Glutamatergic neuron (in vitro differentiated cells): ENCODE measurements at regions not wholly inside any gene's neighbourhood (a gene's known extent, or its start where the extent isn't known, plus 50 kb on each side); places are given as distances from the start of the nearest gene placed in this dataset.

Experiments used
- DNase-seq: peaks from one replicate; pipeline ENCODE4 v3.0.0; 2022
- H3K27ac Mint-ChIP-seq: one replicate; pipeline ENCODE4 v1.8.0; 2020; ENCODE audit warnings: mild to moderate bottlenecking, mixed read lengths, inconsistent platforms; ENCODE audit not compliant: unreplicated experiment
- H3K27me3 Mint-ChIP-seq: one replicate; pipeline ENCODE4 v1.8.0; 2020; ENCODE audit warnings: mild to moderate bottlenecking, moderate library complexity, mixed read lengths, inconsistent platforms; ENCODE audit not compliant: unreplicated experiment
- H3K36me3 Mint-ChIP-seq: one replicate; pipeline ENCODE4 v1.8.0; 2020; ENCODE audit warnings: mild to moderate bottlenecking, mixed read lengths, inconsistent platforms; ENCODE audit not compliant: unreplicated experiment
- H3K4me1 Mint-ChIP-seq: one replicate; pipeline ENCODE4 v1.8.0; 2020; ENCODE audit warnings: mild to moderate bottlenecking, low read depth, mixed read lengths, inconsistent platforms; ENCODE audit not compliant: unreplicated experiment
- H3K4me3 Mint-ChIP-seq: one replicate; pipeline ENCODE4 v1.8.0; 2020; ENCODE audit warnings: mild to moderate bottlenecking, mixed read lengths, inconsistent platforms; ENCODE audit not compliant: unreplicated experiment
- H3K9me3 Mint-ChIP-seq: one replicate; pipeline ENCODE4 v1.8.0; 2020; ENCODE audit warnings: mild to moderate bottlenecking, moderate library complexity, mixed read lengths, inconsistent platforms; ENCODE audit not compliant: unreplicated experiment
- CTCF ChIP-seq: fragments of 200-600 bp; sonication (generic); IDR thresholded peaks from one replicate; pipeline ENCODE4 v1.5.0; 2021; ENCODE audit not compliant: partially characterized antibody, unreplicated experiment

- no peak for TF ChIP-seq CTCF
- DNase-seq = no peak
- Mint-ChIP-seq H3K4me3 (no peak overlapping the region), H3K4me1 (peaks cover 7% of the 10 kb centered on the region), H3K36me3 (no peaks in the 10 kb centered on the region), H3K27ac (no peak overlapping the region), H3K27me3 (no peaks in the 10 kb centered on the region), H3K9me3 (peaks cover 2% of the 10 kb centered on the region)
Measured at GRCh38 chr7:24457219-24457558, 116.1 kb upstream of the PALS2 start.

- peaks cover 6% of the 10 kb centered on the region for H3K4me1 Mint-ChIP-seq
- H3K27ac Mint-ChIP-seq = no peak overlapping the region
- H3K36me3 Mint-ChIP-seq = no peaks in the 10 kb centered on the region
- no peak for DNase-seq
- TF ChIP-seq CTCF = no peak
- H3K4me3 Mint-ChIP-seq = no peak overlapping the region
- H3K9me3 Mint-ChIP-seq = peaks cover 2% of the 10 kb centered on the region
- H3K27me3 Mint-ChIP-seq = no peaks in the 10 kb centered on the region
Measured at GRCh38 chr7:24462117-24462516, 111.1 kb upstream of the PALS2 start.

- DNase-seq = no peak
- H3K27ac Mint-ChIP-seq = no peak overlapping the region
- H3K4me1 Mint-ChIP-seq = peaks cover 6% of the 10 kb centered on the region
- TF ChIP-seq CTCF = no peak
- H3K36me3 Mint-ChIP-seq = no peaks in the 10 kb centered on the region
- peaks cover 2% of the 10 kb centered on the region for H3K9me3 Mint-ChIP-seq
- H3K4me3 Mint-ChIP-seq = no peak overlapping the region
- H3K27me3 Mint-ChIP-seq = no peaks in the 10 kb centered on the region
Measured at GRCh38 chr7:24462984-24463383, 110.3 kb upstream of the PALS2 start.

DNA sequence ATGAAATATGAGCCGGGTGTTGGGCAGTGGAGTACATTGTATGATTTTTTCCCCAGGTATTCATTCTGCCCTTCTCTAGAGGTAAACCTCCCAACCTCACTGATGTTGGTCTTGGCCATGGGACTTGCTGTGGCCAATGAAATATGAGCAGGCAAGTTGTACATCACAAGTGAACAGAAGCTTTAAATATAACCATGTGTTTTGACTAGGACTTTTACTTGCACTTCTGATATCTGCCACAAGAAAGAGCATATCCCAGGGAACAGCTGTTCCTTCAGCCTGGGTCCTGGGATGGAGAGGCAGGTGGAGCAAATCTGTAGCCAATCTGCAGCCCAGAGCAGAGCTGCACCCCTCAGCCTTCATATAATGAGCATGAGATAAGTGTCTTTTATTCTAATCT lies 109.8 kb upstream of the PALS2 start:
- no peak for TF ChIP-seq CTCF
- H3K4me3 Mint-ChIP-seq = no peak overlapping the region

DNA sequence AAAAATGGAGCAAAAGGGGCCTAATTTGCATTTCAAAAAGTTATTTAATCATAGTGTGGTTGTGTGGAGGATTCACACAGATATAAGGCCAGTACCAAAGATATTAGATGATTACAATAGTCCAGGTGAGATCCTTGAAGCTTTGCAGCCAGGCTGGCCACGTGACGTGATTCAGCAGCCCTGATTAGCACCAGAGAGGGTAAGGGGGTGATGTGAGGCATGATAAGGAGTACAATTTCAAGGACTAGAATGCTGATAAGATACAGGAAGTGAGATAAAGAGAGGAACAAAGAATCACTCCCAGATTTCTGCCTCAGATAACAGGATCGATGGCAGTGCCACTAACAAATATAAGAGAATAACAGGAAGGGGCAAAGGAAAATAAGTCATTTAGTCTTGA lies 108.4 kb upstream of the PALS2 start:
- no peak for TF ChIP-seq CTCF
- Mint-ChIP-seq H3K4me3 (no peak overlapping the region), H3K27me3 (no peaks in the 10 kb centered on the region), H3K9me3 (peaks cover under 1% of the 10 kb centered on the region), H3K4me1 (peaks cover 6% of the 10 kb centered on the region), H3K36me3 (no peaks in the 10 kb centered on the region), H3K27ac (no peak overlapping the region)
- DNase-seq = no peak

More for the DNA sequence above, 109.8 kb upstream of the PALS2 start:
- H3K9me3 Mint-ChIP-seq = peaks cover 2% of the 10 kb centered on the region
- no peaks in the 10 kb centered on the region for H3K36me3 Mint-ChIP-seq
- no peak overlapping the region for H3K27ac Mint-ChIP-seq
- no peak for DNase-seq
- H3K4me1 Mint-ChIP-seq = peaks cover 6% of the 10 kb centered on the region
- no peaks in the 10 kb centered on the region for H3K27me3 Mint-ChIP-seq
